CD4-positive, alpha-beta memory T cell (primary cell): ENCODE measurements at regions not wholly inside any gene's neighbourhood (a gene's known extent, or its start where the extent isn't known, plus 50 kb on each side); places are given as distances from the start of the nearest gene placed in this dataset.

ENCODE experiments used
- CTCF ChIA-PET: fragments of 350-600 bp; sonication (Branson Sonifier 250); formaldehyde crosslinking; loops from one replicate; lab custom pipeline; 2021; ENCODE audit warnings: inconsistent platforms; ENCODE audit not compliant: partially characterized antibody; lab: Charles Lee
- POLR2A ChIA-PET: fragments of 350-600 bp; sonication (Branson Sonifier 250); formaldehyde crosslinking; loops from one replicate; lab custom pipeline; 2021; ENCODE audit not compliant: partially characterized antibody; lab: Charles Lee
- DNase-seq, 5 donors: peaks; one replicate each; pipeline versions ENCODE4 v3.0.0 to v3.0.0-alpha.2; 2020 to 2022; ENCODE audit warnings: mixed read lengths in 1 of 5
- H3K27ac ChIP-seq: one replicate; pipeline ENCODE4 v1.7.0; 2013; ENCODE audit warnings: low read depth, low read length
- H3K27me3 ChIP-seq: 2 replicates; pipeline ENCODE4 v1.7.0; 2013; ENCODE audit warnings: mild to moderate bottlenecking, low read length, moderate library complexity; ENCODE audit not compliant: insufficient read depth
- H3K36me3 ChIP-seq: 2 replicates; pipeline ENCODE4 v1.7.0; 2013; ENCODE audit warnings: mild to moderate bottlenecking, low read length, moderate library complexity; ENCODE audit not compliant: insufficient read depth
- H3K4me1 ChIP-seq: 2 replicates; pipeline ENCODE4 v1.7.0; 2013; ENCODE audit warnings: mild to moderate bottlenecking, low read length, moderate library complexity; ENCODE audit not compliant: insufficient read depth
- H3K4me3 ChIP-seq, 2 donors: one replicate each; pipeline ENCODE4 v1.7.0; 2013; ENCODE audit warnings: low read length in 2 of 2, mild to moderate bottlenecking in 1 of 2
- H3K9me3 ChIP-seq, 2 donors: one replicate each; pipeline ENCODE4 v1.7.0; 2013; ENCODE audit warnings: low read length in 2 of 2, control low read depth in 1 of 2; ENCODE audit not compliant: control insufficient read depth in 1 of 2
- H3K27ac Mint-ChIP-seq, 7 donors: one replicate each; pipeline ENCODE4 v1.8.0; 2020 to 2021; ENCODE audit warnings: mixed read lengths in 7 of 7, mild to moderate bottlenecking in 6 of 7, inconsistent platforms in 3 of 7, moderate library complexity in 3 of 7
- H3K27me3 Mint-ChIP-seq, 2 donors: one replicate each; pipeline ENCODE4 v1.8.0; 2020 to 2021; ENCODE audit warnings: mixed read lengths in 2 of 2
- H3K36me3 Mint-ChIP-seq, 2 donors: one replicate each; pipeline ENCODE4 v1.8.0; 2020 to 2021; ENCODE audit warnings: mixed read lengths in 2 of 2, inconsistent platforms in 1 of 2, mild to moderate bottlenecking in 1 of 2
- H3K4me1 Mint-ChIP-seq, 4 donors: one replicate each; pipeline ENCODE4 v1.8.0; 2020 to 2021; ENCODE audit warnings: mixed read lengths in 4 of 4, mild to moderate bottlenecking in 1 of 4
- H3K4me3 Mint-ChIP-seq, 8 donors: one replicate each; pipeline ENCODE4 v1.8.0; 2020 to 2021; ENCODE audit warnings: mixed read lengths in 8 of 8, mild to moderate bottlenecking in 7 of 8, moderate library complexity in 6 of 8, inconsistent platforms in 3 of 8
- H3K9me3 Mint-ChIP-seq, 8 donors: one replicate each; pipeline ENCODE4 v1.8.0; 2020 to 2021; ENCODE audit warnings: mixed read lengths in 8 of 8, mild to moderate bottlenecking in 5 of 8, inconsistent platforms in 3 of 8, moderate library complexity in 1 of 8
- intact Hi-C: fragments of 100-400 bp; cut with micrococcal nuclease; formaldehyde crosslinking; loops from one replicate; pipeline ENCODE4 v1.15.1; 2023

DNA sequence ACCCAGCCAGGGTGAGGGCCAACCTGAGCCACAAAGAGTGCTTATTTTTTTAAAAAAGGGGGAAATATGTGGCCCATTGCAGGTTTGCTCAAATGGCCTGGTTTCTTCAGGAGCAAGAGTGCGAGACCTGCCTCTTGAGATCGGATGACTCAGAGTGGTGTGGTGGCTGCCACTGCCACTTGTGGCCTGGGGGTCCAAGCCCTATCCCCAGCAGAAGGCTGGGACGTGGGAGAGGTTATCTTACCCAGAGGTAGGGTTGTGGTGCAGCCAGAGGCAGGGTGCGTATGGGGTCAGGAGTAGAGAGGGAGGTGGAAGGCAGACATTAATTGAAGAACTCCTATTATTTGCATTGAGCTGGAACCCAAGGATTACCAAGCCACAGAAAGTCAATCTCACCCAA, 83.2 kb upstream of the SMAD3 start:
- Histone ChIP-seq H3K36me3 (no peaks in the 10 kb centered on the region), H3K9me3 (no peaks in the 10 kb centered on the region), H3K4me1 (no peaks in the 10 kb centered on the region), H3K27me3 (no peaks in the 10 kb centered on the region), H3K4me3 (no peak overlapping the region), H3K27ac (no peak overlapping the region)
- ChIA-PET POLR2A (no interaction called here), CTCF (no interaction called here)
- Mint-ChIP-seq H3K9me3 (peaks cover 0 to 4% (median 0%) of the 10 kb centered on the region in 8 donors), H3K27ac (no peak overlapping the region), H3K4me1 (peaks cover 0 to 4% (median 0%) of the 10 kb centered on the region in 4 donors), H3K36me3 (peaks cover 0 to 7% of the 10 kb centered on the region in 2 donors), H3K27me3 (peaks cover 5 to 13% of the 10 kb centered on the region in 2 donors), H3K4me3 (no peak overlapping the region)
- DNase-seq = no peak
- intact Hi-C loops = no loop called here

DNA sequence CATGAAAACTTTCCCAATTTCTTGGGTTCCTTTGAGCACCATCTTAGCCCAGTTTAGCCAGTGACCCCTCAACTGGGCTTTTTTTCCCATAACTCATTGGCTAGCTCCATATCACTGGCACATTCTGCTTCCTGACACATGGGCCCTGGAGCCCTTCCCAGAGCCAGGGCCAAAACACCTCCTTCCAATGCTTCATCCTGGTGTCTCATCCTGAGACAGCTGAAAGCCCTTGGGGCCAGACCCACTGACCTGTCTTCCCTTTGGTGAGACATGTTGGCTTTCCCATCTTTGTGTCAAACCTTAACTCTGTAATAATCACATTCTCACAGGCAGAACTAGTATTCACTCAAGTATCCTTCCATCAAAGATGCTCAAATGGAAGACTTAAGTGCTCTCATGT, 82.6 kb upstream of the SMAD3 start:
- Histone ChIP-seq H3K27me3 (no peaks in the 10 kb centered on the region), H3K27ac (no peak overlapping the region), H3K9me3 (no peaks in the 10 kb centered on the region), H3K4me3 (no peak overlapping the region), H3K36me3 (no peaks in the 10 kb centered on the region), H3K4me1 (no peaks in the 10 kb centered on the region)
- H3K9me3 Mint-ChIP-seq = peaks cover 0 to 4% (median 0%) of the 10 kb centered on the region in 8 donors
- H3K4me3 Mint-ChIP-seq = no peak overlapping the region
- POLR2A ChIA-PET = no interaction called here
- peaks cover 0 to 4% (median 0%) of the 10 kb centered on the region in 4 donors for H3K4me1 Mint-ChIP-seq
- H3K27ac Mint-ChIP-seq = no peak overlapping the region
- peaks cover 0 to 7% of the 10 kb centered on the region in 2 donors for H3K36me3 Mint-ChIP-seq
- intact Hi-C loops = no loop called here
- no peak for DNase-seq
- H3K27me3 Mint-ChIP-seq = peaks cover 5 to 13% of the 10 kb centered on the region in 2 donors
- CTCF ChIA-PET = no interaction called here

GRCh38 chr15:66985653-66986052, 79.7 kb upstream of the SMAD3 start:
- POLR2A ChIA-PET = no interaction called here
- Histone ChIP-seq H3K9me3 (no peaks in the 10 kb centered on the region), H3K4me3 (no peak overlapping the region), H3K27me3 (no peaks in the 10 kb centered on the region), H3K36me3 (no peaks in the 10 kb centered on the region), H3K27ac (no peak overlapping the region), H3K4me1 (no peaks in the 10 kb centered on the region)
- no peak overlapping the region for H3K27ac Mint-ChIP-seq
- peaks cover 7 to 13% of the 10 kb centered on the region in 2 donors for H3K27me3 Mint-ChIP-seq
- CTCF ChIA-PET = no interaction called here
- intact Hi-C loops = no loop called here
- H3K36me3 Mint-ChIP-seq = peaks cover 0 to 7% of the 10 kb centered on the region in 2 donors
- H3K9me3 Mint-ChIP-seq = peaks cover 0 to 9% (median 0%) of the 10 kb centered on the region in 8 donors
- no peak for DNase-seq
- H3K4me3 Mint-ChIP-seq = no peak overlapping the region
- no peaks in the 10 kb centered on the region for H3K4me1 Mint-ChIP-seq

- POLR2A ChIA-PET = no interaction called here
- Histone ChIP-seq H3K36me3 (no peaks in the 10 kb centered on the region), H3K27me3 (no peaks in the 10 kb centered on the region), H3K4me1 (no peaks in the 10 kb centered on the region), H3K27ac (no peak overlapping the region), H3K4me3 (no peak overlapping the region), H3K9me3 (no peaks in the 10 kb centered on the region)
- Mint-ChIP-seq H3K27me3 (peaks cover 7 to 13% of the 10 kb centered on the region in 2 donors), H3K4me3 (no peak overlapping the region), H3K4me1 (no peaks in the 10 kb centered on the region), H3K27ac (no peak overlapping the region), H3K9me3 (peaks cover 0 to 9% (median 0%) of the 10 kb centered on the region in 8 donors), H3K36me3 (peaks cover 0 to 7% of the 10 kb centered on the region in 2 donors)
- DNase-seq = no peak
- CTCF ChIA-PET = no interaction called here
- intact Hi-C loops = no loop called here
Observed at GRCh38 chr15:66986951-66987350, 78.5 kb upstream of the SMAD3 start.

GRCh38 chr15:66993090-66993489, 72.3 kb upstream of the SMAD3 start:
- intact Hi-C loops = no loop called here
- DNase-seq = no peak
- CTCF ChIA-PET = no interaction called here
- POLR2A ChIA-PET = no interaction called here
- no peak overlapping the region for H3K4me3 ChIP-seq
- H3K36me3 Mint-ChIP-seq = no peaks in the 10 kb centered on the region
- H3K27me3 Mint-ChIP-seq = peaks cover 0 to 2% of the 10 kb centered on the region in 2 donors
- H3K9me3 Mint-ChIP-seq = peaks cover 0 to 9% (median under 1%) of the 10 kb centered on the region in 8 donors
- H3K27me3 ChIP-seq = no peaks in the 10 kb centered on the region
- no peaks in the 10 kb centered on the region for H3K36me3 ChIP-seq
- no peak overlapping the region for H3K27ac ChIP-seq
- no peak overlapping the region for H3K4me3 Mint-ChIP-seq
- H3K27ac Mint-ChIP-seq = no peak overlapping the region
- H3K4me1 ChIP-seq = no peaks in the 10 kb centered on the region
- H3K4me1 Mint-ChIP-seq = no peaks in the 10 kb centered on the region
- no peaks in the 10 kb centered on the region for H3K9me3 ChIP-seq

- Histone ChIP-seq H3K27ac (no peak overlapping the region), H3K27me3 (no peaks in the 10 kb centered on the region), H3K4me1 (no peaks in the 10 kb centered on the region), H3K36me3 (no peaks in the 10 kb centered on the region), H3K4me3 (no peak overlapping the region), H3K9me3 (no peaks in the 10 kb centered on the region)
- no peak for DNase-seq
- ChIA-PET CTCF (no interaction called here), POLR2A (no interaction called here)
- H3K4me3 Mint-ChIP-seq = no peak overlapping the region
- H3K9me3 Mint-ChIP-seq = peaks cover 0 to 12% (median 4%) of the 10 kb centered on the region in 8 donors
- peaks cover 0 to 4% of the 10 kb centered on the region in 2 donors for H3K36me3 Mint-ChIP-seq
- intact Hi-C loops = no loop called here
- H3K27ac Mint-ChIP-seq = no peak overlapping the region
- H3K4me1 Mint-ChIP-seq = no peaks in the 10 kb centered on the region
- H3K27me3 Mint-ChIP-seq = no peaks in the 10 kb centered on the region
Observed at GRCh38 chr15:66993874-66994696, 71.3 kb upstream of the SMAD3 start.

DNA sequence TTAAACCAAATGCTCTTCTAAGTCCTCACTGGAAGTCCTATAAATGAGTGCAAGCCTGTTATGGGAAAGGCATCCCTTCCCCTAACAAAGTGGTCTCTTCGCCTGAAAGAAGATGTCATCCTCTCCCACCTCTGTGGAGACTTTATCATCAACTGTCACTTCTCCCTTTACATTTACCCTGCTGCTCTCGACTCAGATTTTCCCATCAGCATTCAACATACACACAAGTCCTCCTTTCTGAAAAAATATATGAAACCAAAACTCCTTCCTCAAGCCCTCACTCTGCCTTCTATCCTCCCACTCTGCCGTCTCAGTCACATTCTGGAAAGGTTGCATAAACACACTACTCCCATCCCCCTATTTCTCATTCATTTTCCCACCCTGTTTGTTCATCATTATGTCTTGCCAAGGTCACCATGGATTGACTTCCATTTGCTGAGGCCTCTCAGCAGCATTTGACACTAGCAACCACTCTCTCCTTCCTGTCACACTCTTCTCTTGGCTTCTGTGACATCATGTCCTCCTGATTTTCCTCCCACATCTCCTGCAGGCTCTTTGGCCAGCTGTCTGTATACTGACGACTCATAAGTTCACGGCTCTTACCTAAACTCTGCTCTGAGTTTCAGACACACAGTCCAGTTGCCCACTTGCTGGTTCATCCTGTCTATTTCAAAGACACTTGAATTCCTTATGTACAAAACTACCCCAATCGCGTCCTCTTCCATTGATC, 70.3 kb upstream of the SMAD3 start:
- peaks cover 0 to 4% of the 10 kb centered on the region in 2 donors for H3K36me3 Mint-ChIP-seq
- no peak overlapping the region for H3K27ac Mint-ChIP-seq

More for the DNA sequence above, 70.3 kb upstream of the SMAD3 start:
- ChIA-PET POLR2A (no interaction called here), CTCF (no interaction called here)
- no peak overlapping the region for H3K27ac ChIP-seq
- no peaks in the 10 kb centered on the region for H3K27me3 ChIP-seq
- DNase-seq = no peak
- intact Hi-C loops = no loop called here
- Mint-ChIP-seq H3K4me1 (no peaks in the 10 kb centered on the region), H3K9me3 (peaks cover 0 to 10% (median 5%) of the 10 kb centered on the region in 8 donors), H3K27me3 (no peaks in the 10 kb centered on the region), H3K4me3 (no peak overlapping the region)
- H3K4me1 ChIP-seq = no peaks in the 10 kb centered on the region
- H3K36me3 ChIP-seq = no peaks in the 10 kb centered on the region
- no peaks in the 10 kb centered on the region for H3K9me3 ChIP-seq
- no peak overlapping the region for H3K4me3 ChIP-seq
